ENCODE measurements at regions not wholly inside any gene's neighbourhood (a gene's known extent, or its start where the extent isn't known, plus 50 kb on each side); places are given as distances from the start of the nearest gene placed in this dataset.

GRCh38 chr21:14841511-14842472 is 223.0 kb downstream of the NRIP1 start:
- no peaks in the 10 kb centered on the region for H3K27me3 ChIP-seq (ENCODE audit: control insufficient read depth in 2 of 2, insufficient read depth in 2 of 2, low read length in 2 of 2)
- no peak overlapping the region for H3K9ac ChIP-seq (ENCODE audit: insufficient read depth in 1 of 2, low read depth in 2 of 2, low read length in 2 of 2)
- ChIA-PET CTCF (ENCODE audit: low intra/inter-chr PET ratio) (no interaction called here), POLR2A (interaction anchor here (1.4 kb wide), 1 partner anchor 8 kb away, joined by 6 read pairs; no protein-coding TSS in a partner anchor)
- H2AFZ ChIP-seq (ENCODE audit: low read depth, low read length): no peak overlapping the region
- WGBS (ENCODE audit: insufficient coverage, low coverage, missing lambda C conversion rate): 81% methylated on average over 34 of the region's 51 CpGs
- FAIRE-seq (no peak), ATAC-seq (no peak), DNase-seq (ENCODE audit: extremely low read depth in 1 of 4, low spot score in 3 of 4) (no peak)
- TF ChIP-seq SOX6 (IDR thresholded peaks at IDR 0.05) (no peak), CUX1 (CRISPR knock-in tag; IDR thresholded peaks at IDR 0.05) (no peak), ZNF263 (CRISPR knock-in tag; IDR thresholded peaks at IDR 0.05; ENCODE audit: borderline replicate concordance) (peak; percentile 98), EP300 (IDR thresholded peaks at IDR 0.05; ENCODE audit: low read length) (no peak), ZBTB5 (IDR thresholded peaks at IDR 0.05) (no peak), CTCFL (IDR thresholded peaks at IDR 0.05; ENCODE audit: borderline replicate concordance, insufficient read depth, low read depth, low read length, poor library complexity, severe bottlenecking) (no peak), ZBTB33 (CRISPR knock-in tag; IDR thresholded peaks at IDR 0.05) (peak; percentile 88)
- no TSS peak for BruUV-seq (replicated peaks)
- in situ Hi-C loops (cut with MboI) (no loop called here), intact Hi-C loops (cut with micrococcal nuclease) (no loop called here)
- peaks cover 4% of the 10 kb centered on the region for H3K9me3 ChIP-seq (replicated peaks; ENCODE audit: control insufficient read depth, insufficient read depth, low read depth, low read length)
- H3K36me3 ChIP-seq (ENCODE audit: control insufficient read depth, insufficient read depth, low read length): no peaks in the 10 kb centered on the region
- H3K9me1 ChIP-seq (ENCODE audit: control insufficient read depth, insufficient read depth, low read length): no peaks in the 10 kb centered on the region
- H3K4me1 ChIP-seq (replicated peaks in 1 of 2; ENCODE audit: control insufficient read depth in 2 of 2, insufficient read depth in 2 of 2, low read length in 2 of 2): no peaks in the 10 kb centered on the region; a peak in 1 of 5 replicates
- no peak overlapping the region for H3K4me2 ChIP-seq (ENCODE audit: insufficient read depth, low read length)
- H4K20me1 ChIP-seq (replicated peaks; ENCODE audit: control insufficient read depth, insufficient read depth, low read length): no peaks in the 10 kb centered on the region
- H3K27ac ChIP-seq (ENCODE audit: extremely low read depth, low read depth, low read length): no peak overlapping the region
- no peak overlapping the region for H3K4me3 ChIP-seq
- H3K79me2 ChIP-seq (ENCODE audit: control insufficient read depth, insufficient read depth, low read length): no peaks in the 10 kb centered on the region

Data from K562 (cell line).